HG02852 (cell line): ENCODE measurements at regions not wholly inside any gene's neighbourhood (a gene's known extent, or its start where the extent isn't known, plus 50 kb on each side); places are given as distances from the start of the nearest gene placed in this dataset.

Experiments used
- ATAC-seq: cut with Tn5 transposase; IDR thresholded peaks from one replicate; pipeline ENCODE4 v1.9.1; 2021; ENCODE audit warnings: mild to moderate bottlenecking, moderate library complexity; ENCODE audit not compliant: unreplicated experiment

- ATAC-seq, result no peak
These were observed 725.2 kb upstream of the CELF2 start for GRCh38 chr10:10292501-10292900.

- no peak for ATAC-seq
These were observed 724.6 kb upstream of the CELF2 start for GRCh38 chr10:10293041-10293440.

- ATAC-seq, result no peak
These were observed 724.2 kb upstream of the CELF2 start for GRCh38 chr10:10293481-10293951.

- no peak for ATAC-seq
These were observed 723.3 kb upstream of the CELF2 start for GRCh38 chr10:10294184-10294880.

GRCh38 chr10:10294881-10295529, 722.7 kb upstream of the CELF2 start:
- ATAC-seq, result no peak

- ATAC-seq, result no peak
These were observed 722.1 kb upstream of the CELF2 start for GRCh38 chr10:10295537-10295936.

- no peak for ATAC-seq
These were observed 715.0 kb upstream of the CELF2 start for GRCh38 chr10:10302689-10303088.

GRCh38 chr10:10307036-10307435, 710.6 kb upstream of the CELF2 start:
- no peak for ATAC-seq

- ATAC-seq, result no peak
These were observed 710.1 kb upstream of the CELF2 start for GRCh38 chr10:10307551-10307950.

- no peak for ATAC-seq
These were observed 707.2 kb upstream of the CELF2 start for GRCh38 chr10:10310498-10310897.

- ATAC-seq, result no peak
These were observed 705.7 kb upstream of the CELF2 start for GRCh38 chr10:10311966-10312365.

- ATAC-seq, result no peak
These were observed 704.4 kb upstream of the CELF2 start for GRCh38 chr10:10313149-10313835.

- ATAC-seq, result no peak
These were observed 703.0 kb upstream of the CELF2 start for GRCh38 chr10:10314626-10315025.

GRCh38 chr10:10315989-10316388, 701.7 kb upstream of the CELF2 start:
- no peak for ATAC-seq

- ATAC-seq, result no peak
These were observed 700.5 kb upstream of the CELF2 start for GRCh38 chr10:10317151-10317550.

- ATAC-seq, result no peak
These were observed 698.8 kb upstream of the CELF2 start for GRCh38 chr10:10318856-10319255.

GRCh38 chr10:10320956-10321355, 696.7 kb upstream of the CELF2 start:
- no peak for ATAC-seq

GRCh38 chr10:10326116-10326515, 691.6 kb upstream of the CELF2 start:
- no peak for ATAC-seq

GRCh38 chr10:10327934-10328333, 689.7 kb upstream of the CELF2 start:
- ATAC-seq, result no peak

- ATAC-seq, result no peak
These were observed 687.3 kb upstream of the CELF2 start for GRCh38 chr10:10330418-10330817.

GRCh38 chr10:10332786-10333185, 684.9 kb upstream of the CELF2 start:
- ATAC-seq, result no peak

- no peak for ATAC-seq
These were observed 684.0 kb upstream of the CELF2 start for GRCh38 chr10:10333622-10334021.
